ENCODE measurements at regions not wholly inside any gene's neighbourhood (a gene's known extent, or its start where the extent isn't known, plus 50 kb on each side); places are given as distances from the start of the nearest gene placed in this dataset.

GRCh38 chr2:167749016-167749415, 498.4 kb downstream of the STK39 start:
- TF ChIP-seq, protein P1, sequence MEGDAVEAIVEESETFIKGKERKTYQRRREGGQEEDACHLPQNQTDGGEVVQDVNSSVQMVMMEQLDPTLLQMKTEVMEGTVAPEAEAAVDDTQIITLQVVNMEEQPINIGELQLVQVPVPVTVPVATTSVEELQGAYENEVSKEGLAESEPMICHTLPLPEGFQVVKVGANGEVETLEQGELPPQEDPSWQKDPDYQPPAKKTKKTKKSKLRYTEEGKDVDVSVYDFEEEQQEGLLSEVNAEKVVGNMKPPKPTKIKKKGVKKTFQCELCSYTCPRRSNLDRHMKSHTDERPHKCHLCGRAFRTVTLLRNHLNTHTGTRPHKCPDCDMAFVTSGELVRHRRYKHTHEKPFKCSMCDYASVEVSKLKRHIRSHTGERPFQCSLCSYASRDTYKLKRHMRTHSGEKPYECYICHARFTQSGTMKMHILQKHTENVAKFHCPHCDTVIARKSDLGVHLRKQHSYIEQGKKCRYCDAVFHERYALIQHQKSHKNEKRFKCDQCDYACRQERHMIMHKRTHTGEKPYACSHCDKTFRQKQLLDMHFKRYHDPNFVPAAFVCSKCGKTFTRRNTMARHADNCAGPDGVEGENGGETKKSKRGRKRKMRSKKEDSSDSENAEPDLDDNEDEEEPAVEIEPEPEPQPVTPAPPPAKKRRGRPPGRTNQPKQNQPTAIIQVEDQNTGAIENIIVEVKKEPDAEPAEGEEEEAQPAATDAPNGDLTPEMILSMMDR (IDR thresholded peaks at IDR 0.05): no peak
- TF ChIP-seq POLR2A (IDR thresholded peaks at IDR 0.05): no peak
